LoVo (cell line): ENCODE measurements at regions not wholly inside any gene's neighbourhood (a gene's known extent, or its start where the extent isn't known, plus 50 kb on each side); places are given as distances from the start of the nearest gene placed in this dataset.
"Not testable (repeated sequence)": the region's sequence is repeated elsewhere in the genome, so short reads cannot be mapped to it uniquely, and the experiment has no call there.

Experiments
- DNase-seq: peaks from one replicate; pipeline ENCODE4 v3.0.0-alpha.2; 2016; ENCODE audit warnings: low spot score

GRCh38 chr2:41170589-41170988, 718.7 kb upstream of the SLC8A1 start:
- DNase-seq, result no peak

GRCh38 chr2:41180387-41180786, 728.5 kb upstream of the SLC8A1 start:
- no peak for DNase-seq

GRCh38 chr2:41182961-41183360, 731.1 kb upstream of the SLC8A1 start:
- no peak for DNase-seq

- no peak for DNase-seq
Measured at GRCh38 chr2:41187376-41188122, 735.7 kb upstream of the SLC8A1 start.

GRCh38 chr2:41194230-41194629, 742.3 kb upstream of the SLC8A1 start:
- DNase-seq, result no peak

GRCh38 chr2:41197781-41198180, 745.9 kb upstream of the SLC8A1 start:
- no peak for DNase-seq

- DNase-seq, result no peak
Measured at GRCh38 chr2:41199334-41199733, 747.4 kb upstream of the SLC8A1 start.

GRCh38 chr2:41204315-41204714, 752.4 kb upstream of the SLC8A1 start:
- DNase-seq, result no peak

GRCh38 chr2:41206004-41206403, 754.1 kb upstream of the SLC8A1 start:
- no peak for DNase-seq

- no peak for DNase-seq
Measured at GRCh38 chr2:41207578-41207977, 755.7 kb upstream of the SLC8A1 start.

GRCh38 chr2:41210030-41210429, 758.1 kb upstream of the SLC8A1 start:
- DNase-seq, result not testable (repeated sequence)

- no peak for DNase-seq
Measured at GRCh38 chr2:41216978-41217377, 765.1 kb upstream of the SLC8A1 start.

GRCh38 chr2:41222593-41222992, 770.7 kb upstream of the SLC8A1 start:
- no peak for DNase-seq

- DNase-seq, result no peak
Measured at GRCh38 chr2:41234093-41234492, 782.2 kb upstream of the SLC8A1 start.

- DNase-seq, result no peak
Measured at GRCh38 chr2:41241325-41242000, 789.6 kb upstream of the SLC8A1 start.

GRCh38 chr2:41242001-41242331, 790.1 kb upstream of the SLC8A1 start:
- no peak for DNase-seq

GRCh38 chr2:41267929-41268659, 779.7 kb upstream of the PKDCC start:
- DNase-seq, result no peak

GRCh38 chr2:41283079-41283775, 764.6 kb upstream of the PKDCC start:
- DNase-seq, result no peak

GRCh38 chr2:41293491-41293890, 754.3 kb upstream of the PKDCC start:
- DNase-seq, result no peak

GRCh38 chr2:41294331-41294730, 753.5 kb upstream of the PKDCC start:
- DNase-seq, result no peak

- DNase-seq, result no peak
Measured at GRCh38 chr2:41313082-41313481, 734.7 kb upstream of the PKDCC start.

GRCh38 chr2:41314511-41315070, 733.2 kb upstream of the PKDCC start:
- DNase-seq, result no peak
